GM19023 (cell line): ENCODE measurements at regions not wholly inside any gene's neighbourhood (a gene's known extent, or its start where the extent isn't known, plus 50 kb on each side); places are given as distances from the start of the nearest gene placed in this dataset.
"Not testable (repeated sequence)": the region's sequence is repeated elsewhere in the genome, so short reads cannot be mapped to it uniquely, and the experiment has no call there.

Experiments
- ATAC-seq: cut with Tn5 transposase; IDR thresholded peaks from one replicate; pipeline ENCODE4 v1.9.1; 2021; ENCODE audit warnings: mild to moderate bottlenecking, moderate library complexity; ENCODE audit not compliant: unreplicated experiment

- ATAC-seq = not testable (repeated sequence)
Observed at GRCh38 chr4:187695531-187695930, 300.0 kb upstream of the ZFP42 start.

DNA sequence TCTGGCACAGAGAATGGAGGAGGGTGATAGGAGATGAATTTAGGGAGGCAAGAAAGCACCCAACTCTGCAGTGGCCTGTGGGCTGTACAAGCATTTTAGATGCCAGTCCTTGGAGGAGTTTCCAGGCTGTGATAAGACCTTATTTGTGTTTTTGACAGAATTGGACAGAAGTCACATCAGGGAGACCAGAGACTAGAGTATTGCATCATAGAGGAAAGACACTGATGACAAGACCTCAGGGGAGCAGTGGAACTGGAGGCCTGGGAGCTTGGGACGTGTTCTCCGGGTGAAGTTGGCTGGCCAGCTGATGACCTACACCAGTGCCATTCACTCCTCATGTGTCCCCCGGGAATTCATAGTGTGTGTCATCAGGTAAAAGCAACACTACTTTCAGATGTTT lies 284.0 kb upstream of the ZFP42 start:
- no peak for ATAC-seq

DNA sequence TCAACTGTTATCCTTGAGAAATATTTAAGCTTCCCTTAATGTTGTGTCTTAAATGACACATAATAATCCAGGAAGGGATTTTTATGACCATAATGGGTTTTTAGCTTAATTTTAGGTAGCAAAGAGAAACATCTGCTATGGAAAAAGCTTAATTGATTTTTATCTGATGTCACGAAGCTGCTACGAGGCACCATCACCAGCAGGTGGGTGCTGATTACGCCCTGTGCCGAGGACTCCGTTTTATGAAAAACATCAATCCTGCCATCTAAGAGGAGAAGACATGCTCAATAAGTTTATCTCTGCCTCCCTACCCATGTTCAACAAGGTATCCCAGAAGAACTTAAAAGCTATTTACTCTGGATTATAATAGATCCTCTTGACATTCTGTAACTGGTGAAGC lies 280.6 kb upstream of the ZFP42 start:
- ATAC-seq = no peak

- no peak for ATAC-seq
Observed at GRCh38 chr4:187715466-187715865, 280.1 kb upstream of the ZFP42 start.

GRCh38 chr4:187724456-187724855 lies 271.1 kb upstream of the ZFP42 start:
- no peak for ATAC-seq

DNA sequence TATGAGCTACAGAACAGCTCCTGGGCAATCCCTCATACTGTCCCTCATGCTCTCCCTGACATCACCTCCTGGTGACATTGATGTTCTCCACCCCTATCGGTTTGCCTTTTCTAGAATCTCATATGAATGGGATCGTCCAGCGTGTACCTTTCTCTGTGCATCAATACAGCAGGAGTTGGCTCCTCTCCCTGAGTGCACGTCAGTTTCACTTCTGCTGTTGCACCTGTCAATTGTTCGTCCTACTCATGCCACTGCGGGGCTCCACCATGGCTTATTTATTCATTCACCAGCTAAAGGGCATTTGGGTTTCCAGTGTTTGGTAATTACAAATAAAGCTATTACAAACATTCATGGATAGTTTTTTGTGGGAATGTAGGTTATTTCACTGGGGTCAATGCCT lies 269.1 kb upstream of the ZFP42 start:
- no peak for ATAC-seq

- ATAC-seq = no peak
Observed at GRCh38 chr4:187732524-187732923, 263.0 kb upstream of the ZFP42 start.

DNA sequence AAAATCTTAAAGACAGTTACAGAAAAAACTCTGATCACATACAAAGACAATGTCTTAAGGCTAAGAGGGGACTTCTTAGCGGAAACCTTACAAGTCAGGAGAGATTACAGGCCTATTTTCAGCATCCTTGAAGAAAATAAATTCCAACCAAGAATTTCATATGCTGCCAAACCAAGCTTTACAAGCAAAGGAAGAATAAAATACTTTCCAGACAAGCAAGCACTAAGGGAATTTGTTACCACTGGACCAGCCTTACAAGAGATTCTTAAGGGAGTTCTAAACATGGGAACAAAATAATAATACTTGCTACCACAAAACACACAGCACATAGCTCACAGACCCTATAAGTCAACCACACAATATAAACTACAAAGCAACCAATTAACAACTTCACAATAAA lies 255.8 kb upstream of the ZFP42 start:
- no peak for ATAC-seq

DNA sequence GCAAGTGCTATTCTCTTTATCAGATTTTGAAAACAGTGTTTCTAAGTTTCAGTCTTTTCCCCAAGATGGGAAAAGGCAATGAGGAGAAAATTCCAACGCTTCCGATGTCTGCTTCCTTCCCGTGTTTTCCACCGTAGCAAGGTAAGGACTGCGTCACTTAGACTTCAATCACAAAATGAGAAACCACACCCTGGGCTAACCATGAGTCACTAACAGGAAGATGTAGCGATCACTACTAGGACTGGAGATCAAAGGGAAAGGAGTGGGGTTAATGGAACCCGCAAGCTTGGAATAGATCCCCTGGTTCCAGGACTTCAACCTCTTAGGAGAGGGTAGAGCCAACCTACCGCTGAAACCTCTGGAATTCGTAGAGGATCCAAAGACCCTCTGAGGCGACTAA lies 250.7 kb upstream of the ZFP42 start:
- no peak for ATAC-seq

GRCh38 chr4:187750652-187751051 lies 244.9 kb upstream of the ZFP42 start:
- not testable (repeated sequence) for ATAC-seq

DNA sequence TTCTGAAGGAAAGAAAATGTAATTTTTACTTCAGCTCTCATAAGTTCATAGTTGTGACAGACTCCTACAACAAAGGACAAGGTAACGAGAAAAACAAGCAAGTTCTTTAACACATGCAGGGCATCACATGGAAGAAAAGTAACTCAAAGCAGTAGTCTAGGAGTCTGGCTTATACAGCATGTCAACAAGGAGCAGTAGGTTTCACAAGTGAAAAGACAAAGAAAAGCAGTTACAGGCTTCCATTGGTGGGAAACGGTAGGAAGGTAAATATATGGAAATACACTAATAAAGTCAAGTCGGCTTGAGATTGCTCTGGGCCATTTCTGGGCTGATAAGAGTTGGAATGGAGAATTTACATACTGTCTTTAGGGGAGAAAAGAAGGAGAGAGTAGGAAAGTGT lies 228.4 kb upstream of the ZFP42 start:
- ATAC-seq = no peak

- no peak for ATAC-seq
Observed at GRCh38 chr4:187767687-187768086, 227.9 kb upstream of the ZFP42 start.

GRCh38 chr4:187770345-187770744 lies 225.2 kb upstream of the ZFP42 start:
- no peak for ATAC-seq

DNA sequence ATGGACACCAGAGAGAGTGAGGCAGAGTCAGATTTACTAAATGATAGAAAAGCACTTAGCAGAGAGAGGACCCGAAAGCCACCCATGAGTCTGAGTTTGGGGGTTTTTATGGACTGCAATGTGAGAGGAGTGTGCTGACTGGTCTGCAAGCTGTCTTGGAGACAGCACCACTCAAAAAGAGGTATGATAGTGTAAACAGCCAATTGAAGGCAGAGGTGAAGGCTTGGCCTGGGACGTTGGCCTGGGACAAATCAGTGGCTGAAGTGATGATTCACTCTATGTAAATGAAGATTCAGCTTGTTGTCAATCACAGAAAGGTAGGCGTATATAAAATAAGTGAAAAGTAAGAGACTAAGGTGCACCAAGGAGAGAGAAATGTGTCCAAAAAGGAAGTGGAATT lies 217.6 kb upstream of the ZFP42 start:
- ATAC-seq = no peak

DNA sequence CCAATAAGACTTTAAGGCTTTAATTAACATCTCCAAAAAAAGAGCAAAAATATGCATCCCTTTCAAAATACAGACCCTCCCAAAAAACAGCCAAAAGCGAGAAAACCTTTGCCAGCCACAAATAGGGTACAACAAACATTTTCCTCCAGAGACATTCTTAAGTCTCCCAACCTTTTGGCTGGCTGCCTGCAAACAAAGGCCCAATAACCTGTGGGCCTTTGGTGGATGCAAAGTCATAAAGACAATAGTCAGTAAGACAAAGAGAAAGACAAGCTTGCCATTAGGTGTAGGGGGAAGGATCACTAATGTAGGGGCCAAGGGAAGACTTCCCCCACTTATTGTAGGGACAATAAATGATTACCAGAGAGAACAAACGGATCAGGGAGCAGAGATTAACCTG lies 215.5 kb upstream of the ZFP42 start:
- ATAC-seq = no peak

GRCh38 chr4:187782286-187782824 lies 213.2 kb upstream of the ZFP42 start:
- ATAC-seq = no peak

DNA sequence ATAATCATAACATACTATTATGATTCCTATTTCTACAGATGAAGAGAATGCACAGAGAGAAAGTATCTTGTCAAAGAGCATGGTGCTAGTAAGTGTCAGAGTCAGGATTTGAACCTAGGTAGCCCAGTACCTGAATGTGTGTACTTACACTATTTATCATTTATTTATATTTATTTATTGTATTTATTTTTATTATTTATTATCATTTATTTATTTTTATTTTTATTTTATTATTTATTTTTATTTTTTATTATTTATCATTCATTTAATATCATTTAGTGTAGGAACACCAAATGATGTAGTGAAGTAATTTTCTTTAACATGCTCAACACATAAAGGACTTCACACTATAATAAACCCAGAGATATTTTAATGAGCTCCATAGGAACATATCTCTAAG lies 209.4 kb upstream of the ZFP42 start:
- no peak for ATAC-seq

DNA sequence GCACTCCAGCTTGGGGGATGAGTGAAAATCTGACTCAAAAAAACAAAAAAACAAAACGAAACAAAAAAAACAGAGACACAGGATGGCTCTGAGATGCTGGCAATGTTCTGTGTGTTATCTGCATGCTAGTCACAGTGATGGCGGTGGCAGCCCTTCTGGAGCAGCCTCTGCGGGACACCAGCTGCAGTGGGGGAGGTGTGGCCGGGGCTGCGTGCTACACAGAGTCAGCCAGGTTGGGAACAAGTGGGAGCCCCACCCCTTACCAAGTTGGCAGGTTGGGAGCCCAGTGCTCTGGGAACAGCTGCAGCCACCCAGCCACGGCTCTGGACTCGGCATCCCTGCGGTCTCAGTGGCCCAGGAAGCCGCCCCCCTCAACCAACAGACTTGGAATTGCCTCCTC lies 206.5 kb upstream of the ZFP42 start:
- no peak for ATAC-seq

- no peak for ATAC-seq
Observed at GRCh38 chr4:187795737-187796136, 199.8 kb upstream of the ZFP42 start.

- no peak for ATAC-seq
Observed at GRCh38 chr4:187798385-187798784, 197.2 kb upstream of the ZFP42 start.

GRCh38 chr4:187799735-187800134 lies 195.8 kb upstream of the ZFP42 start:
- ATAC-seq = no peak

DNA sequence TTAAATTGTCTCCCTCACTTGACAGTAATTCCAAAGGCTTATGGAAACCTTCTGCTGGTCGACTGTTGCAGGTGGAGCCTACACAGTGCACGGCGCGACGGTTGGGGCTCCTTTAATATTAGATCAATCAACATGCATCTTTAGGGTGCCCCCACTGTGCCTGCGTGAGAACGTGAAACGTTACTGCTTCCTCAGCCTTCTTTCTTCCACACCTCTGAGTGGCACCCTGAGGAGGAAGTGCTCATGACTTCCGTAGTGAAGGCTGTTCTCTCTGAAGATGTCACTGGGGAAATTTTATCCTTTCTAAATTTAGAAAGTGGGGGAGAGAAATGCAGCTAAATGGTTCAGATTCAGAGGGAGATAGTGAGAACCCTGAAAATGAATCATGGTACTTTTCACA lies 184.0 kb upstream of the ZFP42 start:
- no peak for ATAC-seq

GRCh38 chr4:187814737-187815465 lies 180.7 kb upstream of the ZFP42 start:
- no peak for ATAC-seq
